ENCODE measurements at regions not wholly inside any gene's neighbourhood (a gene's known extent, or its start where the extent isn't known, plus 50 kb on each side); places are given as distances from the start of the nearest gene placed in this dataset.
"Not testable (repeated sequence)": the region's sequence is repeated elsewhere in the genome, so short reads cannot be mapped to it uniquely, and the experiment has no call there.

GRCh38 chr12:92421701-92422100, 276.1 kb upstream of the BTG1 start:
- DNase-seq (ENCODE audit: low read depth) = no peak

GRCh38 chr12:92421042-92421441, 275.4 kb upstream of the BTG1 start:
- no peak for DNase-seq (ENCODE audit: low read depth)

GRCh38 chr12:92419201-92419600, 273.6 kb upstream of the BTG1 start:
- no peak for DNase-seq (ENCODE audit: low read depth)

- no peak for DNase-seq (ENCODE audit: low read depth)
These were observed 272.7 kb upstream of the BTG1 start for GRCh38 chr12:92418381-92418780.

- no peak for DNase-seq (ENCODE audit: low read depth)
These were observed 271.7 kb upstream of the BTG1 start for GRCh38 chr12:92417373-92417772.

- DNase-seq (ENCODE audit: low read depth) = no peak
These were observed 270.8 kb upstream of the BTG1 start for GRCh38 chr12:92416385-92416812.

- no peak for DNase-seq (ENCODE audit: low read depth)
These were observed 268.8 kb upstream of the BTG1 start for GRCh38 chr12:92414170-92415070.

GRCh38 chr12:92413286-92413685, 267.6 kb upstream of the BTG1 start:
- no peak for DNase-seq (ENCODE audit: low read depth)

- no peak for DNase-seq (ENCODE audit: low read depth)
These were observed 267.2 kb upstream of the BTG1 start for GRCh38 chr12:92412856-92413255.

- no peak for DNase-seq (ENCODE audit: low read depth)
These were observed 266.0 kb upstream of the BTG1 start for GRCh38 chr12:92411687-92412086.

- no peak for DNase-seq (ENCODE audit: low read depth)
These were observed 262.6 kb upstream of the BTG1 start for GRCh38 chr12:92408072-92408900.

- DNase-seq (ENCODE audit: low read depth) = not testable (repeated sequence)
These were observed 260.9 kb upstream of the BTG1 start for GRCh38 chr12:92406404-92407070.

GRCh38 chr12:92405801-92406251, 260.2 kb upstream of the BTG1 start:
- DNase-seq (ENCODE audit: low read depth) = peak; percentile 24

- no peak for DNase-seq (ENCODE audit: low read depth)
These were observed 259.3 kb upstream of the BTG1 start for GRCh38 chr12:92404921-92405320.

- no peak for DNase-seq (ENCODE audit: low read depth)
These were observed 258.7 kb upstream of the BTG1 start for GRCh38 chr12:92404259-92404894.

GRCh38 chr12:92403210-92404175, 257.8 kb upstream of the BTG1 start:
- DNase-seq (ENCODE audit: low read depth) = no peak

- DNase-seq (ENCODE audit: low read depth) = no peak
These were observed 256.8 kb upstream of the BTG1 start for GRCh38 chr12:92402415-92402814.

GRCh38 chr12:92400006-92400405, 254.4 kb upstream of the BTG1 start:
- no peak for DNase-seq (ENCODE audit: low read depth)

GRCh38 chr12:92398565-92399309, 253.1 kb upstream of the BTG1 start:
- DNase-seq (ENCODE audit: low read depth) = no peak

Measured in activated T-cell treated with anti-CD3 and anti-CD28 coated beads for 1 hour (primary cell).